NCI-H187 treated with DMSO at 0.1 percent for 48 hours (cell line): ENCODE measurements at regions not wholly inside any gene's neighbourhood (a gene's known extent, or its start where the extent isn't known, plus 50 kb on each side); places are given as distances from the start of the nearest gene placed in this dataset.
"Not testable (repeated sequence)": the region's sequence is repeated elsewhere in the genome, so short reads cannot be mapped to it uniquely, and the experiment has no call there.

Experiments
- DNase-seq: peaks from one replicate; lab custom pipeline; 2025; lab: John Stamatoyannopoulos, UW

GRCh38 chr1:196160066-196160795, 448.0 kb downstream of the KCNT2 start:
- no peak for DNase-seq

GRCh38 chr1:196155586-196155985, 452.7 kb downstream of the KCNT2 start:
- no peak for DNase-seq

GRCh38 chr1:196152975-196153374, 455.3 kb downstream of the KCNT2 start:
- DNase-seq, result no peak

DNA sequence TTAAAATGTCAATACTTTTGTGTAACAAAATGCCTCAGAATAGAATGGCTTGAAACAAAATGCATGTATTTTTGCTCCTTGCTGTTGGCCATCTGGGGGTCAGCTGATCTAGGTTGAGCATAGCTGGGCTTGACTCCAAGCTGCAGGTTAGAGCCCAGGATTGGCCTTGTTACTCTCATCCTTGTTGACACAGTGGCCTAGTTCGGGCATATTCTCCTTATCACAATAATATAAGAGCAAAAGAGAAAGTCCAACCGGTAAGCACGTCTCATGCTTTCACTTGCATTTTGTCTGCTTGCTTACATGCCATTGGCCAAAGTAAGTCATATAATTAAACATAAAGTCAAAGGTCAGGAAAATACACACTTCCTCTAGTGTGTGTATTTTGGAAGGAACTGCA, 456.2 kb downstream of the KCNT2 start:
- no peak for DNase-seq

DNA sequence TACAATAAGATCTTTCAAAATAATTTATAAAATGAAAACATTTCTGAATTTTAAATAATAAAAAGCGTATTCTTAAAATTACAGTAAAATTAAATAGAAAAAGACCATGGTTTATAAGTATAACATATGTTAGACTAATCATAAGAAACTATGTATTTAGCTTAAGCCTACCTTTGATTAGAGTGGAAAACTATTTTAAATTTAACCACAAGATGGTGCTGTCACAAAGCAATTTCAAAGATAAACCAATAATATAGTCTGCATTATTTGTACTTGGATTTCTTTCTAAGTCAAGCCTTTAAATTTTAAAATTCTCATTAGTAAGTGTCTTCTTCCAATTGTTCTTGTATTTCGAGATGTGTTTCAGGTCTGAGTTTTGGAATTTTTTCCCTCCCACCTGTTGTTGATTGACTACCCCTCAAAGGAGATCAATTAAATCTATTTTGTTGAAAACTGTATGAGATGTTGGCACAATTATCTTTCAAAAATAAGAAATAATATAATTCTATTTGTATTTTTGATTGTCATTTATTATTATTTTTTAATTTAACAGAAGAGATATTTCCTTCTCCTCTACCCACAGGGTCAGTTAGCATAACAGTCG, 459.8 kb downstream of the KCNT2 start:
- DNase-seq, result no peak

DNA sequence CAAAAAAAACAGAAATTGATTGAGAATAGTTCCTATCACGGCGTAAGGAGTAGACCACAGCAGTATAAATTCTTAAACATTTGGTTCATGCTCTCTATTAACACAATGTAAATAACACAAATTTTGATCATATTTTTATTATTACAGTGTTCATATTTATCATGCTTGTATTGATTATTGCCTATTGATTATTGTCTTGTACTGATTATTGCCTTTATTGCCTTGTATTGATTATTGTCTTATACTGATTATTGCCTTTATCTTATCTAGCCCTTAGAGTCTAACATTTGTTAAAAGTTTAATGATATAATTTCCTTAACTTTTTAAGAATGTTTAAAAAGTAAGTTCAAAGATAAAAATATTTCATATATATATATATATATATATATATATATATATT, 460.7 kb downstream of the KCNT2 start:
- no peak for DNase-seq

- DNase-seq, result not testable (repeated sequence)
Observed at GRCh38 chr1:196145151-196145550, 463.1 kb downstream of the KCNT2 start.

- no peak for DNase-seq
Observed at GRCh38 chr1:196144588-196144987, 463.7 kb downstream of the KCNT2 start.

GRCh38 chr1:196143602-196144342, 464.5 kb downstream of the KCNT2 start:
- no peak for DNase-seq

DNA sequence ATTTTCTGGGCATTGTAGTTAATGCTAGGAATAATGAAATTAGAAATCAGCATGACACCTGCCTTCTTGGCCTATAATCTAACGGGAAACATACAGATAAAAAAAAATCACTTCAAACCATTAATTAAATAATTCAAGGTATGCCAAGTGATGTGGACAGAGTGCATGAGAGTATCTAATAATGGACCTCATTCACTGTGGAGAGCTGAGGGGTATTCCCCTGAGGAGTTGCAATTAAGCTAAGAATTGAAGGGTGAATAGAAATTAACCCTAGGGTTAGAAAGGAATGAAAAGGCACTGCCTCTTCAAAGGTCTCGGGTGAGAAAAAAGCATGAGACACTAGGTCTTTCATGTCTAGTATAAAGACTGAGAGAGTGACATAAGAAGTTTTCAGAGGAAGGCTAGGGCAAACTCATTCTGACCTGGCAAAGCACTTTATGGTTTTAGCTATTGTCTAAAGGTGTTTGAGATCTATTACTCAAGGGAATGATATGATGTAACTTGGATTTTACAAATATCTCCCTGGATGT, 466.1 kb downstream of the KCNT2 start:
- no peak for DNase-seq

GRCh38 chr1:196136396-196136795, 471.8 kb downstream of the KCNT2 start:
- no peak for DNase-seq

DNA sequence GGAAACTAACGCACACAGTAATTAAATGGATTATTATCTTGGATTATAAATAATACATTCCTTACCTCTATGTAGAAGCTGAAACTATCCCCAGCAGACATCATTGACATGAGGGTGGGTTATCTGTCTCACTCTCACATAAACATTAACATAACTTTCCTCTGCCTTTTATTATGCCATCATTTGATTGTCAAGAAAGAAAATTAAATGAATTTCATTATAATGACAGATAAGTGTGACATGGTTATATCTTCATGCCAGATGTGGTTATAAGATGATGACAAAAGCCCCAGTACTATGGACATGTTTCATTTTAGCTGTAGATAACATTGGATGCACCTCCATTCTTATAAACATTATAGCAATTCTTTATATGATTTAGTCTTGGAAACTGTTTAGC, 476.5 kb downstream of the KCNT2 start:
- DNase-seq, result no peak

- no peak for DNase-seq
Observed at GRCh38 chr1:196128835-196129234, 479.4 kb downstream of the KCNT2 start.

DNA sequence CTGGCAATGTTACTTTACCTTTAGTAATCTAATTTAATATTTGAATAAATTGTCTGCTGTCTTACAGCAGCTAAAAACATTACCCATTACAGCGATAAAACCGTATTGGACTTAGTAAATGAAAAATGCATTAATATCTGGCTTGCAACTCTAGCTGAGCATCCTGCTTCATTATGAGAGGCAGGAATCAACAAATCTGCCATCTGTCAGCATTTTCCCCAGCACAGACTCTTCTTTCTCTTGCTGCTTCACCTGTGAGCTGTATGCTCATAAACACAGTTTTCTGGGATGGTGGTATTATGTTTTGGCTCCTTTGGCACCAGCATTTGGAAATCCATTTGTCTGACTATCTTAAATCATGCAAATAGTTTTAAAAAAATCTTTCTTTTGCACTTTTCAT, 487.1 kb downstream of the KCNT2 start:
- no peak for DNase-seq

DNA sequence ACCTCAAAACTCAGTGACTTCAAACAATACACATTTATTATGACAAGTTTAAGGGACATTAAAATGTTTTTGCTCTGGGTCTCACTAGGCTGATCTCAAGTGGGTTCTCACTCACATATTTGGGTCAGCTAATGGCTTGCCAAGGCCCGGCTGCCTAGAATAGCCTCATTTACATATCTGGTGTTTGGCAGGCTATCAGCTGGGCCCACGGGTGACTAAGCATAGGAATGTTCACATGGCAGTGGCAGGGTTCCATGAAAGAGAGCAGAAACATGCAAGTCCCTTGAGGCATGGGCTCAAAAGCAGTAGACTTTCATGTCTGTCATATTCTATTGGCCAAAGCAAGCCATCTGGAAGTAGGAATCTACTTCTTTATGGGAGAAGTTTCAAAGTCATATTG, 492.6 kb downstream of the KCNT2 start:
- DNase-seq, result no peak

- no peak for DNase-seq
Observed at GRCh38 chr1:196114193-196114592, 494.0 kb downstream of the KCNT2 start.

DNA sequence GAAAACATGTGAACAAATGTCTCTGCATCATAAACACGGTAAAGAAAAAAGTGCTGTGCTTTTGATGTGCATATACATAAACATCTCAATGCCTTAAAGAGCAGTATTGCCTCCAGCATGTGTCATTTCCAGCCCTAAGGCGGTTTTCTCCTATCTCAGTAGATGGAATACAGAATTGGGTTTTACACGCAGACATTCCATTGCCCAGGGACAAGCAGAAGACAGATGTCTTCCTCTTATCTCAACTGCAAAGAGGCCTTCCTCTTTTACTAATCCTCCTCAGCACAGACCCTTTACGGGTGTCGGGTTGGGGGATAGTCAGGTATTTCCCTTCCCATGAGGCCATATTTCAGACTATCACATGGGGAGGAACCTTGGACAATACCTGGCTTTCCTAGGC, 499.2 kb downstream of the KCNT2 start:
- not testable (repeated sequence) for DNase-seq

GRCh38 chr1:196105901-196106300, 502.3 kb downstream of the KCNT2 start:
- no peak for DNase-seq

- no peak for DNase-seq
Observed at GRCh38 chr1:196102826-196103225, 505.4 kb downstream of the KCNT2 start.

DNA sequence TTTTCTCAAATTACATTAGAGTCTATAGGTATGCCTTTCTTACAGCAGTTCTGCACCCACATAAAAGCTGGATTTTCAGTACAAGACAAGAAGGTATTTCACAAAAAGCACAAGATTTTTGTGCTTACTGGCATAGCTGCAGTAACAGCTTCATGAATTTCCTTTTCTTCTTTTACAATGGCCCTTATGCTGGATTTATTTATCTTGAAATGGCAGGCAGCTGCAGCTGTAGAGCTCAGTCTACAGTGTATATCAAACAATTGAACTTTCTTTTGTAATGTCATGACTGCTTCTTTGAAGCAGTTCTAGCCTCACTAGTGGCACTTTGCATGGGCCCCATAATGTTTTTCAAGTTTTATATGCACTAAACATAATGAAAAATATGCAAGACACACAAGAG, 510.2 kb downstream of the KCNT2 start:
- DNase-seq, result no peak

DNA sequence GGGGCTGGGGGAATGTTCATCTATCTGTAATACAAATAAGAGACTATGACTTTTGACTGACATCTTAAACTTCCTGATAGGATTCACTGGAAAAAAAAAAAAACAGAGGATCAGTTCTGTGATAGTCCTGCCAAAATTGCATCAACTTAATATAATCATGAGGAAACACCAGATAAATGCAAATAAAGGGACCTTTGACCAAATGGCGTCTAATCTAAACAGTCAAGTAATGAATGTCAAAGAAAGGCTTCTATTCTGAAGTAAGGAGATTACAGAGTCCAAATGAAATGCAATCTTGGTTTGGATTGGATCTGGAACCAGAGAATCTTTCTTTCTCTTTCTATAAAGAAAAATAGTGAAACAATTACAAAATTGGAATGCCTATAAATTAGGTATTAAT, 513.4 kb downstream of the KCNT2 start:
- no peak for DNase-seq

GRCh38 chr1:196091397-196092135, 516.7 kb downstream of the KCNT2 start:
- DNase-seq, result no peak
